AG20443 (cell line): ENCODE measurements at regions not wholly inside any gene's neighbourhood (a gene's known extent, or its start where the extent isn't known, plus 50 kb on each side); places are given as distances from the start of the nearest gene placed in this dataset.

Experiments used
- DNase-seq: peaks from one replicate; pipeline ENCODE4 v3.0.0; 2012; ENCODE audit warnings: low spot score, mixed read lengths

GRCh38 chr1:30286988-30287839, 436.2 kb downstream of the MATN1 start:
- DNase-seq: no peak

- DNase-seq: no peak
These were observed 437.0 kb downstream of the MATN1 start for GRCh38 chr1:30286241-30286987.

GRCh38 chr1:30285501-30285932, 437.9 kb downstream of the MATN1 start:
- DNase-seq: no peak

GRCh38 chr1:30284728-30285475, 438.5 kb downstream of the MATN1 start:
- DNase-seq: no peak

- no peak for DNase-seq
These were observed 439.2 kb downstream of the MATN1 start for GRCh38 chr1:30284226-30284625.

GRCh38 chr1:30283199-30283962, 440.0 kb downstream of the MATN1 start:
- DNase-seq: no peak

GRCh38 chr1:30280572-30280971, 442.8 kb downstream of the MATN1 start:
- DNase-seq: no peak

GRCh38 chr1:30277911-30278310, 445.5 kb downstream of the MATN1 start:
- no peak for DNase-seq

- no peak for DNase-seq
These were observed 446.0 kb downstream of the MATN1 start for GRCh38 chr1:30277415-30277814.

- no peak for DNase-seq
These were observed 447.2 kb downstream of the MATN1 start for GRCh38 chr1:30275926-30276764.

GRCh38 chr1:30274976-30275621, 448.3 kb downstream of the MATN1 start:
- no peak for DNase-seq

GRCh38 chr1:30274173-30274970, 449.0 kb downstream of the MATN1 start:
- DNase-seq: no peak

GRCh38 chr1:30273456-30273855, 449.9 kb downstream of the MATN1 start:
- DNase-seq: no peak

- no peak for DNase-seq
These were observed 450.4 kb downstream of the MATN1 start for GRCh38 chr1:30273021-30273325.

GRCh38 chr1:30272277-30273020, 450.9 kb downstream of the MATN1 start:
- DNase-seq: no peak

- no peak for DNase-seq
These were observed 451.7 kb downstream of the MATN1 start for GRCh38 chr1:30271401-30272276.

- DNase-seq: no peak
These were observed 452.9 kb downstream of the MATN1 start for GRCh38 chr1:30270461-30270860.
